GM12878 (cell line): ENCODE measurements at regions not wholly inside any gene's neighbourhood (a gene's known extent, or its start where the extent isn't known, plus 50 kb on each side); places are given as distances from the start of the nearest gene placed in this dataset.

ENCODE experiments used
- ATAC-seq: fragments of 200-7000 bp; cut with Tn5 transposase; 3 replicates; pipeline ENCODE4 v1.9.1; 2020; ENCODE audit warnings: mild to moderate bottlenecking, moderate library complexity
- BruUV-seq: library from RNA; stranded (reverse); fragments of 400-500 nt; replicated peaks from 2 replicates; lab custom pipeline; 2021; lab: Mats Ljungman, UMichigan
- CTCF ChIA-PET: fragments of 300-600 bp; sonication (Branson Sonifier 250); formaldehyde crosslinking; extraction: SDS; loops from one replicate; lab custom pipeline; 2021; ENCODE audit warnings: inconsistent platforms; lab: Yijun Ruan, JAX
- POLR2A ChIA-PET: fragments of 350-600 bp; formaldehyde crosslinking; extraction: SDS; loops from one replicate; lab custom pipeline; 2021; ENCODE audit warnings: inconsistent platforms; lab: Charles Lee
- RAD21 ChIA-PET: fragments of 300-600 bp; sonication (Branson Sonifier 250); formaldehyde crosslinking; loops from one replicate; lab custom pipeline; 2023; ENCODE audit warnings: antibody characterized with exemption; ENCODE audit not compliant: unreplicated experiment; lab: Charles Lee
- SMC1A ChIA-PET: fragments of 300-600 bp; sonication (Branson Sonifier 250); formaldehyde crosslinking; loops from one replicate; lab custom pipeline; 2023; ENCODE audit not compliant: unreplicated experiment, uncharacterized antibody; lab: Charles Lee
- DNase-seq: peaks from one replicate; pipeline ENCODE4 v3.0.0-alpha.2; 2011; ENCODE audit warnings: low read depth, low spot score
- FAIRE-seq: peaks from 3 replicates; lab custom pipeline; 2011; peaks lifted over from hg19 to GRCh38; lab: Jason Lieb, UNC
- H2AFZ ChIP-seq: 2 replicates; pipeline ENCODE4 v1.6.0; 2011; ENCODE audit warnings: low read depth, low read length, control low read depth; ENCODE audit not compliant: control insufficient read depth
- H3K27ac ChIP-seq: 2 replicates; pipeline ENCODE4 v1.5.1; 2011; ENCODE audit warnings: control low read depth; ENCODE audit not compliant: control insufficient read depth, insufficient read depth
- H3K27me3 ChIP-seq, 2 experiments: replicated peaks in 1 of 2; 2 replicates each; pipeline versions ENCODE4 v1.6.0 to v1.6.1; 2011; ENCODE audit warnings: low read length in 1 of 2; ENCODE audit not compliant: control insufficient read depth in 2 of 2, insufficient read depth in 2 of 2
- H3K36me3 ChIP-seq, 2 experiments: 2 replicates each; pipeline ENCODE4 v1.5.1; 2011; ENCODE audit warnings: low read length in 1 of 2; ENCODE audit not compliant: control insufficient read depth in 2 of 2, insufficient read depth in 2 of 2
- H3K4me1 ChIP-seq: 2 replicates; pipeline ENCODE4 v1.6.1; 2011; ENCODE audit warnings: mild to moderate bottlenecking, low read length, moderate library complexity, mixed read lengths; ENCODE audit not compliant: control insufficient read depth, insufficient read depth
- H3K4me2 ChIP-seq: 2 replicates; pipeline ENCODE4 v1.6.0; 2011; ENCODE audit warnings: control low read depth; ENCODE audit not compliant: control insufficient read depth, insufficient read depth
- H3K4me3 ChIP-seq: fragments of 200-600 bp; sonication (generic); 2 replicates; pipeline ENCODE4 v1.5.1; 2016
- H3K79me2 ChIP-seq: 2 replicates; pipeline ENCODE4 v1.6.0; 2011; ENCODE audit warnings: low read length; ENCODE audit not compliant: control insufficient read depth, insufficient read depth
- H3K9ac ChIP-seq: 2 replicates; pipeline ENCODE4 v1.8.0; 2011; ENCODE audit warnings: low read length, control low read depth, mixed read lengths; ENCODE audit not compliant: control insufficient read depth, insufficient read depth
- H3K9me3 ChIP-seq: replicated peaks from 3 replicates; pipeline ENCODE4 v1.5.1; 2011; ENCODE audit warnings: mild to moderate bottlenecking, low read length; ENCODE audit not compliant: control insufficient read depth, insufficient read depth
- H4K20me1 ChIP-seq: 2 replicates; pipeline ENCODE4 v1.6.0; 2011; ENCODE audit not compliant: control insufficient read depth, insufficient read depth
- ATF3 ChIP-seq: IDR thresholded peaks from 2 replicates; pipeline ENCODE4 v1.6.1; 2011; ENCODE audit warnings: low read depth, mild to moderate bottlenecking, low read length, moderate library complexity, borderline replicate concordance; ENCODE audit errors: extremely low read depth
- CHD1 ChIP-seq: IDR thresholded peaks from 2 replicates; pipeline ENCODE4 v1.6.1; 2012; ENCODE audit warnings: low read depth, low read length, improper control_type of control experiment
- IKZF2 ChIP-seq, 2 experiments: fragments of 450-650 bp; IDR thresholded peaks; 2 replicates each; pipeline ENCODE4 v1.6.1; 2017; ENCODE audit warnings: mild to moderate bottlenecking in 2 of 2, moderate library complexity in 2 of 2
- LARP7 ChIP-seq: fragments of 450-650 bp; IDR thresholded peaks from 2 replicates; pipeline ENCODE4 v1.6.1; 2017; ENCODE audit warnings: mild to moderate bottlenecking
- NFXL1 ChIP-seq: fragments of 450-650 bp; IDR thresholded peaks from 2 replicates; pipeline ENCODE4 v1.6.1; 2017; ENCODE audit warnings: antibody characterized with exemption, mild to moderate bottlenecking, borderline replicate concordance
- NFYB ChIP-seq: IDR thresholded peaks from 2 replicates; pipeline ENCODE4 v1.6.1; 2011; ENCODE audit warnings: low read depth, mild to moderate bottlenecking, low read length, improper control_type of control experiment, moderate library complexity; ENCODE audit not compliant: insufficient read depth
- RELA ChIP-seq: fragments of 450-650 bp; IDR thresholded peaks from 2 replicates; pipeline ENCODE4 v1.8.0; 2014; ENCODE audit warnings: borderline replicate concordance; ENCODE audit not compliant: partially characterized antibody
- RELB ChIP-seq: fragments of 450-650 bp; IDR thresholded peaks from 2 replicates; pipeline ENCODE4 v1.6.1; 2017; ENCODE audit warnings: low read depth, mild to moderate bottlenecking, moderate library complexity
- SREBF2 ChIP-seq: IDR thresholded peaks from 2 replicates; pipeline ENCODE4 v1.6.1; 2012; ENCODE audit warnings: mild to moderate bottlenecking, low read length
- TAF1 ChIP-seq: IDR thresholded peaks from 2 replicates; pipeline ENCODE4 v1.6.1; 2011; ENCODE audit warnings: mild to moderate bottlenecking, low read depth, low read length, borderline replicate concordance
- TARDBP ChIP-seq: IDR thresholded peaks from 2 replicates; pipeline ENCODE4 v1.6.1; 2016; ENCODE audit warnings: borderline replicate concordance
- TBL1XR1 ChIP-seq: IDR thresholded peaks from 2 replicates; pipeline ENCODE4 v1.6.1; 2012; ENCODE audit warnings: low read depth, low read length, improper control_type of control experiment
- WRNIP1 ChIP-seq: IDR thresholded peaks from 2 replicates; pipeline ENCODE4 v1.6.1; 2011; ENCODE audit warnings: low read depth, low read length, improper control_type of control experiment, borderline replicate concordance
- YY1 ChIP-seq: IDR thresholded peaks from 2 replicates; pipeline ENCODE4 v1.6.1; 2011; ENCODE audit warnings: low read depth, mild to moderate bottlenecking, low read length
- ZNF274 ChIP-seq: IDR thresholded peaks from one replicate; pipeline ENCODE4 v1.8.0; 2011; ENCODE audit not compliant: insufficient read length, insufficient read depth
- ZNF384 ChIP-seq: IDR thresholded peaks from 2 replicates; pipeline ENCODE4 v1.6.1; 2012; ENCODE audit warnings: low read depth, mild to moderate bottlenecking, low read length, improper control_type of control experiment, borderline replicate concordance
- WGBS: methylation state at CpG from one replicate; pipeline ENCODE4 v1.1.6; 2016; ENCODE audit warnings: low lambda C conversion rate; ENCODE audit not compliant: insufficient replicate concordance, insufficient coverage; ENCODE audit errors: missing lambda C conversion rate; 5-methylcytosine and 5-hydroxymethylcytosine counted together
- in situ Hi-C: fragments of 300-500 bp; cut with MboI; formaldehyde crosslinking; loops from 9 replicates; pipeline ENCODE4 v1.14.3; 2018; ENCODE audit warnings: mixed read lengths
- intact Hi-C: fragments of 100-400 bp; cut with micrococcal nuclease; formaldehyde crosslinking; loops from one replicate; pipeline ENCODE4 v1.14.2; 2022; ENCODE audit not compliant: unreplicated experiment

DNA sequence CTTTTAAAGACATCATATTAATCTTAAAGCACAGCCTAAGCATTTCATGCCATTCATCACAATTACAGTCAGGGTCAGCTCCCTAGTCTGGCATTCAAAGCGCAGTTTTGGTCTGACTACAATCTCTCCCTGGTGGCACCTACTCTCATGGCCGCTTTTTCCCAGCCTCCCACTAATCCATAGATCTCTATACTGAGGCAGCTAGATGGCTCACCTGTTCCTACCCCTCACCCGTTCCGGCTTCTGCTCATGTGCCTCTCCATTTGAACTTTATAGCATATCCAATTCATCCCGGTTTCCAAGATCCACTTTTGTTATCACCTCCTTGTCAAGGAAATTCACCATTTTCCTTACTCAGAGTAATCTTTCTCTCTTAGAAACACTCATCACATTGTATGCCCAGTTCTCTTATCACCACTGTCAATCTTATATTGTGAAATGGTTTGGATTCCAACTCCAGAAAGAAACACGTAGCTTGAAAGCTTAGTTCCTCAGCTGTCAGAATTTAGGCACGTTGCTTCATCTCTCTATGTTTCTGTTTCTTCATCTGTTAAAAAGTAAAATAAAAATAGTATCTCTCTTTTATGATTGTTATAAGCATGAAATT lies 220.0 kb upstream of the UBE2E2 start:
- no peaks in the 10 kb centered on the region; the same call in 2 of the 3 replicates for H3K9me3 ChIP-seq
- H3K36me3 ChIP-seq: no peaks in the 10 kb centered on the region
- no peaks in the 10 kb centered on the region for H3K79me2 ChIP-seq
- no peak for ATAC-seq
- H3K4me3 ChIP-seq: no peak overlapping the region
- no peaks in the 10 kb centered on the region for H3K4me1 ChIP-seq
- no peak overlapping the region for H3K9ac ChIP-seq
- H4K20me1 ChIP-seq: no peaks in the 10 kb centered on the region
- RAD21 ChIA-PET: no interaction called here
- H3K4me2 ChIP-seq: no peak overlapping the region
- CTCF ChIA-PET: no interaction called here
- 83% methylated on average over 7 of the region's 7 CpGs for WGBS
- FAIRE-seq: no peak
- no peak for DNase-seq
- no TSS peak for BruUV-seq
- POLR2A ChIA-PET: no interaction called here
- in situ Hi-C loops: no loop called here
- H2AFZ ChIP-seq: no peak overlapping the region
- H3K27me3 ChIP-seq: no peaks in the 10 kb centered on the region; a peak in 1 of 4 replicates
- no peak for TF ChIP-seq TBL1XR1
- no peak for TF ChIP-seq ZNF384
- TF ChIP-seq NFXL1: no peak
- TF ChIP-seq ZNF274: no peak
- TF ChIP-seq WRNIP1: no peak
- no peak for TF ChIP-seq TARDBP
- no peak for TF ChIP-seq YY1
- no peak for TF ChIP-seq RELB
- TF ChIP-seq SREBF2: no peak
- TF ChIP-seq LARP7: no peak
- no peak for TF ChIP-seq ATF3
- no peak for TF ChIP-seq TAF1
- TF ChIP-seq CHD1: no peak
- TF ChIP-seq NFYB: no peak
- no peak for TF ChIP-seq IKZF2 (IDR thresholded peaks at IDR 0.05)
- TF ChIP-seq RELA: no peak
- SMC1A ChIA-PET: interaction anchor here (1.0 kb wide), 1 partner anchor 35 kb away, joined by 3 read pairs; no protein-coding TSS in a partner anchor
- H3K27ac ChIP-seq: no peak overlapping the region
- intact Hi-C loops: no loop called here
